H1 (cell line): ENCODE measurements at regions not wholly inside any gene's neighbourhood (a gene's known extent, or its start where the extent isn't known, plus 50 kb on each side); places are given as distances from the start of the nearest gene placed in this dataset.

ENCODE experiments used
- CTCF ChIA-PET: fragments of 300-600 bp; sonication (Branson Sonifier 250); formaldehyde crosslinking; loops from one replicate; lab custom pipeline; 2021; ENCODE audit not compliant: partially characterized antibody; lab: Charles Lee
- POLR2A ChIA-PET: fragments of 300-600 bp; sonication (Branson Sonifier 250); formaldehyde crosslinking; loops from one replicate; lab custom pipeline; 2021; ENCODE audit warnings: inconsistent platforms; ENCODE audit not compliant: partially characterized antibody; lab: Charles Lee
- DNase-seq, 2 experiments: peaks; one replicate each; pipeline versions ENCODE4 v3.0.0 to v3.0.0-alpha.2; 2010 to 2022; ENCODE audit warnings: low spot score in 2 of 2, low read depth in 1 of 2, mixed read lengths in 1 of 2
- FAIRE-seq: peaks from 2 replicates; lab custom pipeline; 2011; peaks lifted over from hg19 to GRCh38; lab: Jason Lieb, UNC
- H2AFZ ChIP-seq: 2 replicates; pipeline ENCODE4 v1.8.1; 2012; ENCODE audit warnings: low read length, inconsistent platforms
- H2AK5ac ChIP-seq: 2 replicates; pipeline ENCODE4 v1.6.1; 2013; ENCODE audit warnings: low read depth, low read length
- H2BK120ac ChIP-seq: replicated peaks from 2 replicates; pipeline ENCODE3; 2013; ENCODE audit warnings: low read depth, low read length, inconsistent platforms
- H2BK12ac ChIP-seq: 2 replicates; pipeline ENCODE4 v1.6.1; 2013; ENCODE audit warnings: low read depth, low read length
- H2BK15ac ChIP-seq: 2 replicates; pipeline ENCODE4 v1.6.1; 2013; ENCODE audit warnings: low read length
- H2BK20ac ChIP-seq: 2 replicates; pipeline ENCODE4 v1.6.1; 2013; ENCODE audit warnings: low read length
- H2BK5ac ChIP-seq: 2 replicates; pipeline ENCODE4 v1.6.1; 2013; ENCODE audit warnings: low read depth, low read length
- H3K14ac ChIP-seq: 2 replicates; pipeline ENCODE4 v1.6.1; 2013; ENCODE audit warnings: inconsistent platforms; ENCODE audit not compliant: insufficient read length
- H3K18ac ChIP-seq: 2 replicates; pipeline ENCODE4 v1.6.1; 2013; ENCODE audit warnings: low read length; ENCODE audit errors: extremely low read depth
- H3K23ac ChIP-seq: 2 replicates; pipeline ENCODE4 v1.6.1; 2013; ENCODE audit warnings: inconsistent platforms; ENCODE audit not compliant: insufficient read length
- H3K23me2 ChIP-seq: 2 replicates; pipeline ENCODE4 v1.6.1; 2013; ENCODE audit warnings: low read depth, low read length
- H3K27ac ChIP-seq: 2 replicates; pipeline ENCODE4 v1.6.1; 2011; ENCODE audit warnings: low read depth, low read length, inconsistent platforms
- H3K27me3 ChIP-seq, 4 experiments: replicated peaks in 1 of 4; 1 replicate in 1 of 4; 2 replicates in 3 of 4; pipeline versions ENCODE4 v1.6.1 to v1.8.1; 2011 to 2013; ENCODE audit warnings: low read length in 3 of 4, mild to moderate bottlenecking in 3 of 4, inconsistent platforms in 2 of 4, mixed read lengths in 2 of 4, moderate library complexity in 1 of 4; ENCODE audit not compliant: control insufficient read depth in 3 of 4, insufficient read depth in 3 of 4; ENCODE audit errors: extremely low read depth in 1 of 4
- H3K36me3 ChIP-seq, 4 experiments: 2 replicates each; pipeline versions ENCODE4 v1.6.1 to v1.8.1; 2011 to 2013; ENCODE audit warnings: mild to moderate bottlenecking in 4 of 4, low read length in 3 of 4, moderate library complexity in 2 of 4, control low read depth in 1 of 4, inconsistent platforms in 1 of 4; ENCODE audit not compliant: insufficient read depth in 4 of 4, control insufficient read depth in 2 of 4
- H3K4ac ChIP-seq: replicated peaks from 2 replicates; pipeline ENCODE3; 2013; ENCODE audit warnings: low read length, low read depth, mixed read lengths, inconsistent platforms; ENCODE audit not compliant: insufficient read length
- H3K4me1 ChIP-seq, 4 experiments: replicated peaks in 1 of 4; 1 replicate in 1 of 4; 2 replicates in 3 of 4; pipeline versions ENCODE4 v1.6.1 to v1.8.1; 2011 to 2013; ENCODE audit warnings: low read length in 3 of 4, inconsistent platforms in 2 of 4, mixed read lengths in 1 of 4; ENCODE audit not compliant: insufficient read depth in 4 of 4, control insufficient read depth in 3 of 4
- H3K4me2 ChIP-seq, 2 experiments: 2 replicates each; pipeline versions ENCODE4 v1.6.1 to v1.8.1; 2011 to 2013; ENCODE audit warnings: low read depth in 2 of 2, low read length in 2 of 2, control low read depth in 1 of 2, inconsistent platforms in 1 of 2, mild to moderate bottlenecking in 1 of 2; ENCODE audit not compliant: insufficient read depth in 1 of 2
- H3K4me3 ChIP-seq, 4 experiments: fragments of 200-600, 300-600 bp in 1 of 4; sonication (generic), shearing (Covaris generic), sonication (Bioruptor Twin) in 1 of 4; 2 replicates each; pipeline versions ENCODE4 v1.5.1 to v1.8.1; 2011 to 2016; ENCODE audit warnings: low read length in 4 of 4, low read depth in 3 of 4, control low read depth in 2 of 4, inconsistent platforms in 2 of 4, mild to moderate bottlenecking in 2 of 4, mixed read lengths in 1 of 4, moderate library complexity in 1 of 4; ENCODE audit not compliant: insufficient read depth in 2 of 4; ENCODE audit errors: extremely low read depth in 1 of 4
- H3K56ac ChIP-seq: replicated peaks from 2 replicates; pipeline ENCODE3; 2013; ENCODE audit warnings: low read depth, mild to moderate bottlenecking, mixed read lengths, low read length, inconsistent platforms; ENCODE audit not compliant: insufficient read length
- H3K79me1 ChIP-seq: 2 replicates; pipeline ENCODE4 v1.6.1; 2013; ENCODE audit warnings: low read depth, low read length, control low read depth
- H3K79me2 ChIP-seq, 2 experiments: 2 replicates each; pipeline versions ENCODE4 v1.6.1 to v1.8.1; 2012 to 2013; ENCODE audit warnings: low read length in 2 of 2, mild to moderate bottlenecking in 2 of 2, inconsistent platforms in 1 of 2; ENCODE audit not compliant: insufficient read depth in 2 of 2, control insufficient read depth in 1 of 2
- H3K9ac ChIP-seq, 4 experiments: replicated peaks in 1 of 4; 1 replicate in 1 of 4; 2 replicates in 3 of 4; pipeline versions ENCODE4 v1.6.1 to v1.8.1; 2011 to 2013; ENCODE audit warnings: low read depth in 3 of 4, low read length in 3 of 4, control low read depth in 2 of 4, mild to moderate bottlenecking in 2 of 4, moderate library complexity in 2 of 4, inconsistent platforms in 1 of 4; ENCODE audit errors: extremely low read depth in 1 of 4
- H3K9me3 ChIP-seq, 2 experiments: 2 replicates each; pipeline versions ENCODE4 v1.6.1 to v1.8.1; 2012 to 2013; ENCODE audit warnings: mild to moderate bottlenecking in 2 of 2, moderate library complexity in 2 of 2, control low read depth in 1 of 2, inconsistent platforms in 1 of 2, low read depth in 1 of 2, low read length in 1 of 2, mixed read lengths in 1 of 2; ENCODE audit not compliant: insufficient read depth in 2 of 2
- H4K20me1 ChIP-seq, 2 experiments: replicated peaks in 1 of 2; 2 replicates each; pipeline versions ENCODE3 to v1.8.1; 2011 to 2013; ENCODE audit warnings: inconsistent platforms in 2 of 2, low read length in 2 of 2, mild to moderate bottlenecking in 1 of 2; ENCODE audit not compliant: insufficient read depth in 2 of 2, control insufficient read depth in 1 of 2
- H4K5ac ChIP-seq: 2 replicates; pipeline ENCODE4 v1.6.1; 2013; ENCODE audit warnings: low read length, low read depth, mixed read lengths, inconsistent platforms; ENCODE audit not compliant: insufficient read length
- H4K8ac ChIP-seq: 2 replicates; pipeline ENCODE4 v1.8.0; 2013; ENCODE audit warnings: mild to moderate bottlenecking, moderate library complexity, low read length, inconsistent platforms; ENCODE audit not compliant: insufficient read depth; ENCODE audit errors: extremely low read depth
- H4K91ac ChIP-seq: replicated peaks from 2 replicates; pipeline ENCODE3; 2013; ENCODE audit warnings: low read length, mixed read lengths, inconsistent platforms; ENCODE audit not compliant: insufficient read length
- ASH2L ChIP-seq: fragments of 200-600, 300-600 bp; sonication (generic); IDR thresholded peaks from one replicate; pipeline ENCODE4 v1.7.1; 2017; ENCODE audit warnings: low read length
- BRCA1 ChIP-seq: IDR thresholded peaks from 2 replicates; pipeline ENCODE4 v1.6.1; 2012; ENCODE audit warnings: low read depth, low read length, improper control_type of control experiment
- CHD1 ChIP-seq: IDR thresholded peaks from 2 replicates; pipeline ENCODE4 v1.6.1; 2012; ENCODE audit warnings: low read depth, low read length, improper control_type of control experiment
- GABPA ChIP-seq: IDR thresholded peaks from 2 replicates; pipeline ENCODE4 v1.6.1; 2011; ENCODE audit warnings: mild to moderate bottlenecking, low read length, moderate library complexity, borderline replicate concordance; ENCODE audit not compliant: insufficient read depth
- PHF8 ChIP-seq: fragments of 200-600 bp; sonication (generic); conservative IDR thresholded peaks from 2 replicates; pipeline ENCODE4 v1.7.1; 2012; ENCODE audit warnings: low read depth, mild to moderate bottlenecking, inconsistent platforms, low read length, moderate library complexity
- SP1 ChIP-seq: IDR thresholded peaks from 2 replicates; pipeline ENCODE4 v1.6.1; 2011; ENCODE audit warnings: low read depth, low read length
- USF2 ChIP-seq: IDR thresholded peaks from 2 replicates; pipeline ENCODE4 v1.6.1; 2011; ENCODE audit warnings: low read length, improper control_type of control experiment
- WGBS, 2 experiments: shearing (Covaris generic) in 1 of 2; methylation state at CpG; one replicate each; pipeline versions ENCODE4 v1.1.6 to v1.1.7; 2013 to 2015; ENCODE audit warnings: low lambda C conversion rate in 2 of 2, mixed read lengths in 2 of 2, inconsistent platforms in 1 of 2, low coverage in 1 of 2, missing lambda C conversion rate in 1 of 2; ENCODE audit not compliant: insufficient replicate concordance in 2 of 2, insufficient coverage in 1 of 2, insufficient read length in 1 of 2; ENCODE audit errors: extremely low coverage in 1 of 2, missing lambda C conversion rate in 1 of 2; 5-methylcytosine and 5-hydroxymethylcytosine counted together
- TF ChIP-seq, protein P1 (sequence below): IDR thresholded peaks from 2 replicates; pipeline ENCODE4 v1.6.1; 2012; ENCODE audit warnings: inconsistent platforms

- Histone ChIP-seq H3K4me3 (no peak overlapping the region), H2BK120ac (no peak overlapping the region), H4K91ac (no peak overlapping the region), H3K9ac (no peak overlapping the region), H2BK5ac (no peak overlapping the region), H3K4me1 (peaks cover 4 to 14% (median 8%) of the 10 kb centered on the region in 4 experiments; a peak in 4 of 7 replicates), H3K79me2 (no peaks in the 10 kb centered on the region), H4K8ac (no peak overlapping the region), H4K5ac (no peak overlapping the region), H3K56ac (no peak overlapping the region), H3K23ac (no peak overlapping the region), H3K4me2 (no peak overlapping the region), H2AK5ac (no peak overlapping the region), H4K20me1 (no peaks in the 10 kb centered on the region), H2BK15ac (no peak overlapping the region), H3K18ac (no peak overlapping the region), H3K9me3 (no peaks in the 10 kb centered on the region), H2BK20ac (no peak overlapping the region), H3K79me1 (no peaks in the 10 kb centered on the region), H2BK12ac (no peak overlapping the region), H3K27ac (no peak overlapping the region), H3K36me3 (no peaks in the 10 kb centered on the region), H3K14ac (no peak overlapping the region), H2AFZ (no peak overlapping the region), H3K4ac (no peak overlapping the region), H3K23me2 (no peaks in the 10 kb centered on the region), H3K27me3 (no peaks in the 10 kb centered on the region)
- ChIA-PET CTCF (no interaction called here), POLR2A (no interaction called here)
- 94% methylated on average over 5 of the region's 5 CpGs; no CpG with 5 or more reads in 1 of the 2 experiments for WGBS, 2 experiments
- DNase-seq (no peak), FAIRE-seq (no peak)
- no peak for TF ChIP-seq SP1
- TF ChIP-seq PHF8 = no peak
- TF ChIP-seq BRCA1 = no peak
- TF ChIP-seq ASH2L = no peak
- no peak for TF ChIP-seq CHD1
- TF ChIP-seq, protein P1, sequence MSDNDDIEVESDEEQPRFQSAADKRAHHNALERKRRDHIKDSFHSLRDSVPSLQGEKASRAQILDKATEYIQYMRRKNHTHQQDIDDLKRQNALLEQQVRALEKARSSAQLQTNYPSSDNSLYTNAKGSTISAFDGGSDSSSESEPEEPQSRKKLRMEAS = no peak
- no peak for TF ChIP-seq GABPA
- TF ChIP-seq USF2 = no peak
These were observed 242.1 kb downstream of the OMA1 start for GRCh38 chr1:58304346-58304975.
